Vagina (tissue), 2 donors: ENCODE measurements at regions not wholly inside any gene's neighbourhood (a gene's known extent, or its start where the extent isn't known, plus 50 kb on each side); places are given as distances from the start of the nearest gene placed in this dataset.

Experiments used
- POLR2A ChIP-seq, 2 donors: fragments of 450-650 bp; IDR thresholded peaks; one replicate each; pipeline ENCODE4 v1.6.1; 2017; ENCODE audit warnings: antibody characterized with exemption in 2 of 2, mild to moderate bottlenecking in 2 of 2, moderate library complexity in 2 of 2
- POLR2AphosphoS5 ChIP-seq, 2 donors: sonication (generic); formaldehyde crosslinking; IDR thresholded peaks; one replicate each; pipeline ENCODE4 v1.9.0; 2017; ENCODE audit warnings: antibody characterized with exemption in 2 of 2, mild to moderate bottlenecking in 2 of 2, low read depth in 1 of 2; ENCODE audit not compliant: insufficient read depth in 1 of 2
- TF ChIP-seq, protein P1 (sequence below), 3 experiments: fragments of 450-650 bp in 2 of 3; fragments of 200-600 bp in 1 of 3; sonication (generic) in 1 of 3; IDR thresholded peaks; one replicate each; pipeline ENCODE4 v1.5.1; 2017 to 2019; ENCODE audit warnings: antibody characterized with exemption in 3 of 3, mild to moderate bottlenecking in 2 of 3, moderate library complexity in 2 of 3

DNA sequence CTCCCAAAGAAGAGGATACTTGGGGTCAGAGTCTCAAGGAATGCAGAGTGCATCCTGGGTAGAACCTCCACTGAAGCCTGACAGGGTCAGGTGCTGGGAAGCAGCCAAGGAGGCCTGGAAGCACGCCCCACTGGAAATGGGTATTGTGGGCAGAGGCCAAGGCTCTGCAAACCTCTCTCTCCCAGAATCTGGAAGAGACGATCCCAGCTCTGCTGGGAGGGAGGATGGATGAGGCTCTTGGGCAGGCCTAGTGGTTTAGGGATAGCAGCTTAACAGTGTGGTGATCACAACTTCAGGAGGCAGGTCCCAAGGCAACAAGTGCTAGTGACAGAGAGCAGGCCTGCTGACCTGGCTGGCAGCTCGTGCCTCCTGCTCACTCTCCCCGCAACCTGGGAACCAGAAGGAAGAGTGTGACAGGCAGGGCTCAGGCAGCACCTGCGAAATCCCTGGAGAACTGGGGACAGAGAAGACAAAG lies 641.0 kb downstream of the PLPP3 start:
- TF ChIP-seq, protein P1, sequence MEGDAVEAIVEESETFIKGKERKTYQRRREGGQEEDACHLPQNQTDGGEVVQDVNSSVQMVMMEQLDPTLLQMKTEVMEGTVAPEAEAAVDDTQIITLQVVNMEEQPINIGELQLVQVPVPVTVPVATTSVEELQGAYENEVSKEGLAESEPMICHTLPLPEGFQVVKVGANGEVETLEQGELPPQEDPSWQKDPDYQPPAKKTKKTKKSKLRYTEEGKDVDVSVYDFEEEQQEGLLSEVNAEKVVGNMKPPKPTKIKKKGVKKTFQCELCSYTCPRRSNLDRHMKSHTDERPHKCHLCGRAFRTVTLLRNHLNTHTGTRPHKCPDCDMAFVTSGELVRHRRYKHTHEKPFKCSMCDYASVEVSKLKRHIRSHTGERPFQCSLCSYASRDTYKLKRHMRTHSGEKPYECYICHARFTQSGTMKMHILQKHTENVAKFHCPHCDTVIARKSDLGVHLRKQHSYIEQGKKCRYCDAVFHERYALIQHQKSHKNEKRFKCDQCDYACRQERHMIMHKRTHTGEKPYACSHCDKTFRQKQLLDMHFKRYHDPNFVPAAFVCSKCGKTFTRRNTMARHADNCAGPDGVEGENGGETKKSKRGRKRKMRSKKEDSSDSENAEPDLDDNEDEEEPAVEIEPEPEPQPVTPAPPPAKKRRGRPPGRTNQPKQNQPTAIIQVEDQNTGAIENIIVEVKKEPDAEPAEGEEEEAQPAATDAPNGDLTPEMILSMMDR (IDR thresholded peaks at IDR 0.05): no peak
- TF ChIP-seq POLR2AphosphoS5 (IDR thresholded peaks at IDR 0.05; ENCODE audit: insufficient read depth in 1 of 2, low read depth in 1 of 2) (no peak), POLR2A (IDR thresholded peaks at IDR 0.05) (no peak)
